Loucy (cell line): ENCODE measurements at regions not wholly inside any gene's neighbourhood (a gene's known extent, or its start where the extent isn't known, plus 50 kb on each side); places are given as distances from the start of the nearest gene placed in this dataset.

ENCODE experiments used
- H2AFZ ChIP-seq: fragments of 200-600 bp; sonication (generic); 2 replicates; pipeline ENCODE4 v1.6.0; 2016; ENCODE audit warnings: antibody characterized with exemption, mild to moderate bottlenecking, low read length, moderate library complexity
- H3F3A ChIP-seq: fragments of 200-600 bp; 2 replicates; pipeline ENCODE4 v1.6.0; 2016; ENCODE audit warnings: antibody characterized with exemption, low read depth, mild to moderate bottlenecking
- H3K27me3 ChIP-seq: fragments of 200-600 bp; sonication (generic); 2 replicates; pipeline ENCODE4 v1.6.1; 2014; ENCODE audit warnings: low read length, mild to moderate bottlenecking; ENCODE audit not compliant: insufficient read depth, poor library complexity, severe bottlenecking
- H3K36me3 ChIP-seq: fragments of 200-600 bp; sonication (generic); 2 replicates; pipeline ENCODE4 v1.6.1; 2016; ENCODE audit warnings: low read length; ENCODE audit not compliant: insufficient read depth
- H3K4me1 ChIP-seq: fragments of 200-600 bp; sonication (generic); 2 replicates; pipeline ENCODE4 v1.5.1; 2014; ENCODE audit warnings: low read length, mild to moderate bottlenecking; ENCODE audit not compliant: insufficient read depth, poor library complexity, severe bottlenecking
- H3K4me2 ChIP-seq: fragments of 200-600 bp; sonication (generic); 2 replicates; pipeline ENCODE4 v1.6.0; 2014; ENCODE audit warnings: antibody characterized with exemption, low read length, low read depth, mild to moderate bottlenecking; ENCODE audit not compliant: poor library complexity, severe bottlenecking
- H3K4me3 ChIP-seq: fragments of 200-600 bp; sonication (generic); 2 replicates; pipeline ENCODE4 v1.5.1; 2014; ENCODE audit warnings: low read length, mild to moderate bottlenecking, mixed read lengths; ENCODE audit not compliant: poor library complexity, severe bottlenecking
- H3K79me2 ChIP-seq: fragments of 200-600 bp; sonication (generic); 2 replicates; pipeline ENCODE4 v1.6.1; 2014; ENCODE audit warnings: low read length; ENCODE audit not compliant: insufficient read depth
- H3K9ac ChIP-seq: fragments of 200-600 bp; sonication (generic); 2 replicates; pipeline ENCODE4 v1.6.0; 2014; ENCODE audit warnings: mild to moderate bottlenecking, low read depth, low read length, moderate library complexity; ENCODE audit not compliant: poor library complexity, severe bottlenecking
- H3K9me2 ChIP-seq: fragments of 200-600 bp; sonication (generic); replicated peaks from 2 replicates; pipeline ENCODE4 v1.6.1; 2016; ENCODE audit warnings: low read depth, low read length, mixed read lengths
- H3K9me3 ChIP-seq: fragments of 200-600 bp; sonication (generic); 2 replicates; pipeline ENCODE4 v1.6.1; 2014; ENCODE audit warnings: mild to moderate bottlenecking, antibody characterized with exemption, low read length, low read depth; ENCODE audit not compliant: insufficient read depth
- H4K20me1 ChIP-seq: fragments of 200-600 bp; sonication (generic); 2 replicates; pipeline ENCODE4 v1.6.0; 2014; ENCODE audit warnings: antibody characterized with exemption, low read length, mild to moderate bottlenecking; ENCODE audit not compliant: insufficient read depth, poor library complexity, severe bottlenecking
- EZH2phosphoT487 ChIP-seq: fragments of 200-600 bp; IDR thresholded peaks from 2 replicates; pipeline ENCODE4 v1.6.1; 2018; ENCODE audit warnings: antibody characterized with exemption, mild to moderate bottlenecking, moderate library complexity, borderline replicate concordance
- TF ChIP-seq, protein P1 (sequence below): fragments of 200-600 bp; sonication (generic); conservative IDR thresholded peaks from 2 replicates; pipeline ENCODE4 v1.5.1; 2014; ENCODE audit warnings: mild to moderate bottlenecking, antibody characterized with exemption, low read length

GRCh38 chr18:41004324-41004723, 950.7 kb upstream of the PIK3C3 start:
- TF ChIP-seq, protein P1, sequence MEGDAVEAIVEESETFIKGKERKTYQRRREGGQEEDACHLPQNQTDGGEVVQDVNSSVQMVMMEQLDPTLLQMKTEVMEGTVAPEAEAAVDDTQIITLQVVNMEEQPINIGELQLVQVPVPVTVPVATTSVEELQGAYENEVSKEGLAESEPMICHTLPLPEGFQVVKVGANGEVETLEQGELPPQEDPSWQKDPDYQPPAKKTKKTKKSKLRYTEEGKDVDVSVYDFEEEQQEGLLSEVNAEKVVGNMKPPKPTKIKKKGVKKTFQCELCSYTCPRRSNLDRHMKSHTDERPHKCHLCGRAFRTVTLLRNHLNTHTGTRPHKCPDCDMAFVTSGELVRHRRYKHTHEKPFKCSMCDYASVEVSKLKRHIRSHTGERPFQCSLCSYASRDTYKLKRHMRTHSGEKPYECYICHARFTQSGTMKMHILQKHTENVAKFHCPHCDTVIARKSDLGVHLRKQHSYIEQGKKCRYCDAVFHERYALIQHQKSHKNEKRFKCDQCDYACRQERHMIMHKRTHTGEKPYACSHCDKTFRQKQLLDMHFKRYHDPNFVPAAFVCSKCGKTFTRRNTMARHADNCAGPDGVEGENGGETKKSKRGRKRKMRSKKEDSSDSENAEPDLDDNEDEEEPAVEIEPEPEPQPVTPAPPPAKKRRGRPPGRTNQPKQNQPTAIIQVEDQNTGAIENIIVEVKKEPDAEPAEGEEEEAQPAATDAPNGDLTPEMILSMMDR = no peak
- TF ChIP-seq EZH2phosphoT487 = no peak
- no peak overlapping the region for H3K9ac ChIP-seq
- H3K9me3 ChIP-seq = no peaks in the 10 kb centered on the region
- H3K4me1 ChIP-seq = no peaks in the 10 kb centered on the region
- H3K36me3 ChIP-seq = no peaks in the 10 kb centered on the region
- H3K9me2 ChIP-seq = no peaks in the 10 kb centered on the region
- H3K27me3 ChIP-seq = no peaks in the 10 kb centered on the region
- H3F3A ChIP-seq = no peaks in the 10 kb centered on the region
- no peaks in the 10 kb centered on the region for H3K79me2 ChIP-seq
- no peak overlapping the region for H3K4me2 ChIP-seq
- no peak overlapping the region for H2AFZ ChIP-seq
- H3K4me3 ChIP-seq = no peak overlapping the region
- no peaks in the 10 kb centered on the region for H4K20me1 ChIP-seq

GRCh38 chr18:40995529-40995928, 959.5 kb upstream of the PIK3C3 start:
- Histone ChIP-seq H3K36me3 (no peaks in the 10 kb centered on the region), H3K79me2 (no peaks in the 10 kb centered on the region), H3K4me3 (no peak overlapping the region), H3K9me3 (no peaks in the 10 kb centered on the region), H3F3A (no peaks in the 10 kb centered on the region), H4K20me1 (no peaks in the 10 kb centered on the region), H3K4me1 (no peaks in the 10 kb centered on the region), H3K4me2 (no peak overlapping the region), H3K9ac (no peak overlapping the region), H3K9me2 (no peaks in the 10 kb centered on the region), H2AFZ (no peak overlapping the region), H3K27me3 (no peaks in the 10 kb centered on the region)
- no peak for TF ChIP-seq EZH2phosphoT487
- TF ChIP-seq, protein P1 = no peak

- no peak overlapping the region for H3K4me2 ChIP-seq
- H3K9ac ChIP-seq = no peak overlapping the region
- H3K79me2 ChIP-seq = no peaks in the 10 kb centered on the region
- no peak overlapping the region for H2AFZ ChIP-seq
- no peaks in the 10 kb centered on the region for H3F3A ChIP-seq
- no peaks in the 10 kb centered on the region for H3K4me1 ChIP-seq
- TF ChIP-seq EZH2phosphoT487 = no peak
- TF ChIP-seq, protein P1 = no peak
- no peaks in the 10 kb centered on the region for H3K27me3 ChIP-seq
- no peaks in the 10 kb centered on the region for H3K9me3 ChIP-seq
- no peaks in the 10 kb centered on the region for H3K36me3 ChIP-seq
- H3K4me3 ChIP-seq = no peak overlapping the region
- H3K9me2 ChIP-seq = no peaks in the 10 kb centered on the region
- no peaks in the 10 kb centered on the region for H4K20me1 ChIP-seq
Observed at GRCh38 chr18:40993363-40993762, 961.7 kb upstream of the PIK3C3 start.
